B cell (primary cell): ENCODE measurements at regions not wholly inside any gene's neighbourhood (a gene's known extent, or its start where the extent isn't known, plus 50 kb on each side); places are given as distances from the start of the nearest gene placed in this dataset.

ENCODE experiments used
- ATAC-seq: fragments of 200-7000 bp; cut with Tn5 transposase; one replicate; pipeline ENCODE4 v1.10.0; 2021; ENCODE audit warnings: low read depth, mild to moderate bottlenecking, moderate number of reproducible peaks, moderate library complexity
- CTCF ChIA-PET: fragments of 350-600 bp; sonication (Branson Sonifier 250); formaldehyde crosslinking; loops from one replicate; lab custom pipeline; 2021; ENCODE audit warnings: antibody characterized with exemption, inconsistent platforms; lab: Charles Lee
- POLR2A ChIA-PET: fragments of 350-600 bp; sonication (Branson Sonifier 250); formaldehyde crosslinking; loops from one replicate; lab custom pipeline; 2021; ENCODE audit warnings: antibody characterized with exemption; lab: Charles Lee
- DNase-seq: peaks from one replicate; pipeline ENCODE4 v3.0.0; 2013
- H2AFZ ChIP-seq: 2 replicates; pipeline ENCODE4 v1.6.1; 2012; ENCODE audit warnings: mild to moderate bottlenecking, low read depth, low read length; ENCODE audit not compliant: insufficient read depth, poor library complexity, severe bottlenecking
- H3K27ac ChIP-seq, 2 donors: 1 replicate in 1 of 2; 2 replicates in 1 of 2; pipeline ENCODE4 v1.5.1; 2012 to 2013; ENCODE audit warnings: low read length in 2 of 2, mild to moderate bottlenecking in 2 of 2, moderate library complexity in 1 of 2
- H3K27me3 ChIP-seq, 4 experiments: fragments of 200-600 bp in 1 of 4; sonication (generic) in 1 of 4; replicated peaks in 1 of 4; 1 replicate in 2 of 4; 2 replicates in 2 of 4; pipeline versions ENCODE4 v1.6.1 to v1.7.0; 2013 to 2016; ENCODE audit warnings: low read length in 3 of 4, mild to moderate bottlenecking in 2 of 4, mixed read lengths in 1 of 4, moderate library complexity in 1 of 4; ENCODE audit not compliant: insufficient read depth in 4 of 4, control insufficient read depth in 3 of 4; ENCODE audit errors: control extremely low read depth in 1 of 4
- H3K36me3 ChIP-seq, 2 experiments: replicated peaks in 1 of 2; 1 replicate in 1 of 2; 2 replicates in 1 of 2; pipeline versions ENCODE4 v1.6.1 to v1.7.1; 2013; ENCODE audit warnings: low read length in 1 of 2; ENCODE audit not compliant: insufficient read depth in 2 of 2, control insufficient read depth in 1 of 2; ENCODE audit errors: control extremely low read depth in 1 of 2, extremely low read depth in 1 of 2
- H3K4me1 ChIP-seq, 2 donors: fragments of 200-600 bp in 1 of 2; sonication (generic) in 1 of 2; 1 replicate in 1 of 2; 2 replicates in 1 of 2; pipeline versions ENCODE4 v1.5.1 to v1.6.1; 2013 to 2017; ENCODE audit warnings: low read length in 2 of 2; ENCODE audit not compliant: control insufficient read depth in 2 of 2, insufficient read depth in 2 of 2
- H3K4me2 ChIP-seq: replicated peaks from 2 replicates; pipeline ENCODE3; 2012; ENCODE audit warnings: mild to moderate bottlenecking, low read depth, low read length; ENCODE audit not compliant: poor library complexity, severe bottlenecking
- H3K4me3 ChIP-seq, 5 experiments: fragments of 200-600 bp in 1 of 5; sonication (generic) in 1 of 5; 1 replicate in 3 of 5; 2 replicates in 2 of 5; pipeline versions ENCODE4 v1.5.1 to v1.7.0; 2011 to 2016; ENCODE audit warnings: low read length in 4 of 5, mild to moderate bottlenecking in 4 of 5, low read depth in 2 of 5, control low read depth in 1 of 5, moderate library complexity in 1 of 5; ENCODE audit not compliant: insufficient read depth in 1 of 5; ENCODE audit errors: control extremely low read depth in 1 of 5, extremely low read depth in 1 of 5
- H3K79me2 ChIP-seq: fragments of 200-600 bp; sonication (generic); one replicate; pipeline ENCODE4 v1.6.0; 2016; ENCODE audit warnings: low read length; ENCODE audit not compliant: control insufficient read depth, insufficient read depth
- H3K9ac ChIP-seq: fragments of 200-600 bp; sonication (generic); 2 replicates; pipeline ENCODE4 v1.6.1; 2017; ENCODE audit warnings: mild to moderate bottlenecking, low read length, moderate library complexity
- H3K9me3 ChIP-seq, 3 donors: one replicate each; pipeline versions ENCODE4 v1.6.1 to v1.7.1; 2013; ENCODE audit warnings: low read length in 2 of 3; ENCODE audit not compliant: control insufficient read depth in 2 of 3, insufficient read depth in 1 of 3; ENCODE audit errors: control extremely low read depth in 1 of 3
- H4K20me1 ChIP-seq: 2 replicates; pipeline ENCODE4 v1.6.0; 2012; ENCODE audit warnings: mild to moderate bottlenecking, low read length; ENCODE audit not compliant: insufficient read depth, control insufficient read depth, poor library complexity, severe bottlenecking
- H3K27ac Mint-ChIP-seq: one replicate; pipeline ENCODE4 v1.8.0; 2021; ENCODE audit warnings: mixed read lengths
- H3K27me3 Mint-ChIP-seq: one replicate; pipeline ENCODE4 v1.8.0; 2021; ENCODE audit warnings: mixed read lengths
- H3K4me1 Mint-ChIP-seq: one replicate; pipeline ENCODE4 v1.8.0; 2021; ENCODE audit warnings: mixed read lengths
- H3K4me3 Mint-ChIP-seq: one replicate; pipeline ENCODE4 v1.8.0; 2021; ENCODE audit warnings: mixed read lengths
- H3K9me3 Mint-ChIP-seq: one replicate; pipeline ENCODE4 v1.8.0; 2022; ENCODE audit warnings: mixed read lengths; ENCODE audit not compliant: insufficient read depth
- EZH2 ChIP-seq: IDR thresholded peaks from 2 replicates; pipeline ENCODE4 v1.6.1; 2012; ENCODE audit warnings: borderline replicate concordance, low read depth, mild to moderate bottlenecking, moderate library complexity, low read length; ENCODE audit not compliant: insufficient read depth, poor library complexity, severe bottlenecking
- WGBS: methylation state at CpG from one replicate; pipeline ENCODE4 v1.1.5; 2013; ENCODE audit warnings: missing lambda C conversion rate; ENCODE audit not compliant: insufficient coverage; 5-methylcytosine and 5-hydroxymethylcytosine counted together
- intact Hi-C: fragments of 100-400 bp; cut with micrococcal nuclease; formaldehyde crosslinking; loops from one replicate; pipeline ENCODE4 v1.10.0; 2022
- TF ChIP-seq, protein P1 (sequence below): fragments of 200-600 bp; IDR thresholded peaks from one replicate; pipeline ENCODE4 v1.8.0; 2022; ENCODE audit warnings: antibody characterized with exemption, mild to moderate bottlenecking

DNA sequence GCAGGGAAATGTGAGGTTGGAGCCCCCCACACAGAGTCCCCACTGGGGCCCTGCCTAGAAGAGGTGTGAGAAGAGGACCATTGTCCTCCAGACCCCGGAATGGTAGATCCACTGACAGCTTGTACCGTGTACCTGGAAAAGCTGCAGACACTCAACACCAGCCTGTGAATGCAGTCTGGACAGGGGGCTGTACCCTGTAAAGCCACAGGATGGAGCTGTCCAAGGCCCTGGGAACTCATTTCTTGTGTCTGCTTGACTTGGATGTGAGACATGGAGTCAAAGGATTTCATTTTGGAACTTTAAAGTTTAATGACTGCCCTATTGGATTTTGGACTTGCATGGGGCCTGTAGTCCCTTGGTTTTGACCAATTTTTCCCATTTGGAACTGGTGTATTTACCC, 535.0 kb upstream of the MEF2C start:
- Mint-ChIP-seq H3K4me1 (peaks cover 27% of the 10 kb centered on the region), H3K27me3 (no peaks in the 10 kb centered on the region), H3K27ac (no peak overlapping the region), H3K4me3 (no peak overlapping the region), H3K9me3 (peaks cover 8% of the 10 kb centered on the region)
- Histone ChIP-seq H3K4me2 (no peak overlapping the region), H3K9me3 (peaks cover 5 to 7% (median 6%) of the 10 kb centered on the region in 3 donors), H3K4me3 (no peak overlapping the region), H4K20me1 (no peaks in the 10 kb centered on the region), H3K27ac (no peak overlapping the region), H3K4me1 (peaks cover 6 to 14% of the 10 kb centered on the region in 2 donors), H3K36me3 (no peaks in the 10 kb centered on the region), H3K9ac (no peak overlapping the region), H3K27me3 (no peaks in the 10 kb centered on the region), H2AFZ (no peak overlapping the region), H3K79me2 (no peaks in the 10 kb centered on the region)
- DNase-seq (no peak), ATAC-seq (no peak)
- intact Hi-C loops = no loop called here
- TF ChIP-seq EZH2 = no peak
- POLR2A ChIA-PET = no interaction called here
- WGBS = 100% methylated on average over 2 of the region's 2 CpGs
- CTCF ChIA-PET = interaction anchor here (1.0 kb wide), 1 partner anchor 686 kb away, joined by 4 read pairs; no protein-coding TSS in a partner anchor

- H3K27me3 Mint-ChIP-seq = no peaks in the 10 kb centered on the region
- no peaks in the 10 kb centered on the region for H4K20me1 ChIP-seq
- H3K27ac Mint-ChIP-seq = no peak overlapping the region
- H3K9ac ChIP-seq = no peak overlapping the region
- H3K4me3 ChIP-seq = no peak overlapping the region
- H2AFZ ChIP-seq = no peak overlapping the region
- intact Hi-C loops = no loop called here
- no peak overlapping the region for H3K4me2 ChIP-seq
- H3K4me3 Mint-ChIP-seq = no peak overlapping the region
- peaks cover 8% of the 10 kb centered on the region for H3K9me3 Mint-ChIP-seq
- DNase-seq = no peak
- ChIA-PET CTCF (no interaction called here), POLR2A (no interaction called here)
- no peak for ATAC-seq
- H3K36me3 ChIP-seq = no peaks in the 10 kb centered on the region
- no peak overlapping the region for H3K27ac ChIP-seq
- no peaks in the 10 kb centered on the region for H3K27me3 ChIP-seq
- no peak for TF ChIP-seq EZH2
- TF ChIP-seq, protein P1, sequence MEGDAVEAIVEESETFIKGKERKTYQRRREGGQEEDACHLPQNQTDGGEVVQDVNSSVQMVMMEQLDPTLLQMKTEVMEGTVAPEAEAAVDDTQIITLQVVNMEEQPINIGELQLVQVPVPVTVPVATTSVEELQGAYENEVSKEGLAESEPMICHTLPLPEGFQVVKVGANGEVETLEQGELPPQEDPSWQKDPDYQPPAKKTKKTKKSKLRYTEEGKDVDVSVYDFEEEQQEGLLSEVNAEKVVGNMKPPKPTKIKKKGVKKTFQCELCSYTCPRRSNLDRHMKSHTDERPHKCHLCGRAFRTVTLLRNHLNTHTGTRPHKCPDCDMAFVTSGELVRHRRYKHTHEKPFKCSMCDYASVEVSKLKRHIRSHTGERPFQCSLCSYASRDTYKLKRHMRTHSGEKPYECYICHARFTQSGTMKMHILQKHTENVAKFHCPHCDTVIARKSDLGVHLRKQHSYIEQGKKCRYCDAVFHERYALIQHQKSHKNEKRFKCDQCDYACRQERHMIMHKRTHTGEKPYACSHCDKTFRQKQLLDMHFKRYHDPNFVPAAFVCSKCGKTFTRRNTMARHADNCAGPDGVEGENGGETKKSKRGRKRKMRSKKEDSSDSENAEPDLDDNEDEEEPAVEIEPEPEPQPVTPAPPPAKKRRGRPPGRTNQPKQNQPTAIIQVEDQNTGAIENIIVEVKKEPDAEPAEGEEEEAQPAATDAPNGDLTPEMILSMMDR = no peak
- H3K9me3 ChIP-seq = peaks cover 5 to 7% (median 6%) of the 10 kb centered on the region in 3 donors
- H3K4me1 Mint-ChIP-seq = peaks cover 27% of the 10 kb centered on the region
- WGBS = 100% methylated on average over 3 of the region's 3 CpGs
- H3K79me2 ChIP-seq = no peaks in the 10 kb centered on the region
- H3K4me1 ChIP-seq = peaks cover 6 to 14% of the 10 kb centered on the region in 2 donors
Measured at GRCh38 chr5:89417515-89417914, 534.5 kb upstream of the MEF2C start.
